Omental fat pad (tissue), 3 donors: ENCODE measurements at regions not wholly inside any gene's neighbourhood (a gene's known extent, or its start where the extent isn't known, plus 50 kb on each side); places are given as distances from the start of the nearest gene placed in this dataset.
A peak's percentile ranks its signal among the peaks of the same experiment; 100 is the strongest.

Experiments
- ATAC-seq: fragments of 150-250 bp; one replicate; pipeline ENCODE4 v1.9.1; 2016; ENCODE audit warnings: mild to moderate bottlenecking, moderate library complexity; ENCODE audit not compliant: low FRiP score
- DNase-seq: peaks from one replicate; pipeline ENCODE4 v3.0.0-alpha.2; 2019; ENCODE audit warnings: low spot score
- TF ChIP-seq, protein P1 (sequence below), 3 donors: fragments of 450-650 bp; IDR thresholded peaks; one replicate each; pipeline ENCODE4 v1.5.1; 2016 to 2017; ENCODE audit warnings: antibody characterized with exemption in 3 of 3, mild to moderate bottlenecking in 3 of 3, moderate library complexity in 2 of 3

DNA sequence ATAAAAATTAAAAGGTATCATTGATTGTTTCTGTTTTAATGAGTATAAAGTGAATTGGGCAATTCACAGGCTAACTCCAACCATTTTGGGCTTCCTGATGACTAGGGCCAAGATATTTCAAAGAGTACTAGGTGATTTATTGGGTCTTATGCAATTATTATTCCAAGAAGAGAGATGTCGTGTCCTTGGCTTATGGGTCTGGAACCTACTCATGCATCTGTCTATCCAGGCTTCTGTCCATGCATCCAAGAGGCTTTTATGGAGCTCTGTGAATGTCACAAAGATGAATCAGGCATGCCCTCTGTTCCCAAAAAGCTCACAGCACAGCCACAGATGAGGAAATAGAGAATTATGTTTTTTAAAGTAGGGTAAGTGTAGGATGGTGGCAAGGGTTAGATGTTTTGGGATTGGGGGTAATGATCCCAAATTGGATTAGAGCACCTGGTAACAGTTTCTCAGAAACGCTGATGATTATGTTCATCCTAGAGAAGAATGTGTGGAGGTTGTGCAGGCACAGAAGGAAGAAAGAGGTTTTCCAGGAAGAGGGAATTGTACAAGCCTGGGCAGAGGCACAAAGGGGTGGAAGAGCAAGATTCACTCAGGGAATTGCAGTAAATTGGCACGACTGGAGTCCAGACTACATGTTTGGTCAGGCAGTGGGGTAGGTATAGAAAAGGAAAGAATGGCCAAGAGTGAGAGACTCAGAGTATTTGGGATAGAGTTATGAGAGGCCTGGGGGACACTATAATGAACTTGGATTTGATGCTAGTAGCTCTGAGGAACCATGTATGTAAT, 83.0 kb upstream of the TNC start:
- TF ChIP-seq, protein P1, sequence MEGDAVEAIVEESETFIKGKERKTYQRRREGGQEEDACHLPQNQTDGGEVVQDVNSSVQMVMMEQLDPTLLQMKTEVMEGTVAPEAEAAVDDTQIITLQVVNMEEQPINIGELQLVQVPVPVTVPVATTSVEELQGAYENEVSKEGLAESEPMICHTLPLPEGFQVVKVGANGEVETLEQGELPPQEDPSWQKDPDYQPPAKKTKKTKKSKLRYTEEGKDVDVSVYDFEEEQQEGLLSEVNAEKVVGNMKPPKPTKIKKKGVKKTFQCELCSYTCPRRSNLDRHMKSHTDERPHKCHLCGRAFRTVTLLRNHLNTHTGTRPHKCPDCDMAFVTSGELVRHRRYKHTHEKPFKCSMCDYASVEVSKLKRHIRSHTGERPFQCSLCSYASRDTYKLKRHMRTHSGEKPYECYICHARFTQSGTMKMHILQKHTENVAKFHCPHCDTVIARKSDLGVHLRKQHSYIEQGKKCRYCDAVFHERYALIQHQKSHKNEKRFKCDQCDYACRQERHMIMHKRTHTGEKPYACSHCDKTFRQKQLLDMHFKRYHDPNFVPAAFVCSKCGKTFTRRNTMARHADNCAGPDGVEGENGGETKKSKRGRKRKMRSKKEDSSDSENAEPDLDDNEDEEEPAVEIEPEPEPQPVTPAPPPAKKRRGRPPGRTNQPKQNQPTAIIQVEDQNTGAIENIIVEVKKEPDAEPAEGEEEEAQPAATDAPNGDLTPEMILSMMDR (IDR thresholded peaks at IDR 0.05): no peak
- ATAC-seq (peak; percentile 67), DNase-seq (no peak)

GRCh38 chr9:115202181-115202580, 84.2 kb upstream of the TNC start:
- ATAC-seq: no peak
- TF ChIP-seq, protein P1 (IDR thresholded peaks at IDR 0.05): no peak

GRCh38 chr9:115202960-115203751, 85.2 kb upstream of the TNC start:
- TF ChIP-seq, protein P1 (IDR thresholded peaks at IDR 0.05): no peak
- DNase-seq (no peak), ATAC-seq (no peak)

More at GRCh38 chr9:115202181-115202580, 84.2 kb upstream of the TNC start:
- no peak for DNase-seq

GRCh38 chr9:115204904-115205453, 87.0 kb upstream of the TNC start:
- DNase-seq (no peak), ATAC-seq (peak; percentile 87)
- TF ChIP-seq, protein P1 (IDR thresholded peaks at IDR 0.05): no peak

DNA sequence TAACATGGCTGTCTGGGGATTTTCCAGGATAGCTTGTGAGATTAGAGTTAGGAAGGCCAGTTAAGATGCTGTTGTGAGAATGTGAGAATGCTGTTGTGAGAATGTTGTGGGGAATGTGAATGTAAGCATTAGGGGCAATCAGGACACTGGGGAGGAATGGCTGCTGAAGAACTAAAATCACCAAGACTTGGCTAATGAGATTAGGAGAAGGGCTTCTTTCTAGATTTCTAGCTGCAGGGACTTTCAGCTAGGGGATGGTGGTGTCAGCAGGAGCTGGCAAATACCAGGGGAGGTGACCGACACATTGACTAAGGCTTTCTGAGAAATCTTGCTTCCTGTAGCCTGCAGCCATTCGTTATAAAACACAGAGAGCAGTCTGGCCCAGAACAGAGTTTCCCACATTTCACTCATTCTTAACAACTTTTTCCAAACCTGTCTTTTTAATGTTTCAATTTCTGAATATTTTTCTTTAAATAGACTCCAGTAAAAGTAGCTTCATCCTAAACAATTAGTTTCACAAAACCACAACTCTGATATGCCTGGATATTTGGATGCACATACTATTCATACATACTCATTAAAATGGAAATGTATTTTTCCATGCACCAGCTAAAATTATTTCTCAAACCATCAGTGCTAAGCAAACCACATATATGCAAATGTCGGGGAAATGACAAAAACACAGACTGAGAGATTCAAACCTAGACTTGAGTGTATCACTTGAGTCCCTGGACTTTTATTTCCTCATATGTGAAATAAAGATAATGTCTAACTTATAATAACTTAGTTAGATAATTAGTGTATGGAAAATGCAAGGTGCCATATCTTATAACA, 89.3 kb upstream of the TNC start:
- TF ChIP-seq, protein P1 (IDR thresholded peaks at IDR 0.05): no peak

GRCh38 chr9:115208501-115208900, 90.5 kb upstream of the TNC start:
- ATAC-seq (no peak), DNase-seq (no peak)
- TF ChIP-seq, protein P1 (IDR thresholded peaks at IDR 0.05): no peak

More for the DNA sequence above, 89.3 kb upstream of the TNC start:
- no peak for DNase-seq
- no peak for ATAC-seq
